SH-SY5Y (cell line): ENCODE measurements at regions not wholly inside any gene's neighbourhood (a gene's known extent, or its start where the extent isn't known, plus 50 kb on each side); places are given as distances from the start of the nearest gene placed in this dataset.

Experiments used
- GATA2 ChIP-seq: IDR thresholded peaks from 2 replicates; pipeline ENCODE4 v1.6.1; 2011; ENCODE audit warnings: mild to moderate bottlenecking, low read depth, low read length
- GATA3 ChIP-seq: IDR thresholded peaks from 2 replicates; pipeline ENCODE4 v1.6.1; 2011; ENCODE audit warnings: low read depth, mild to moderate bottlenecking, low read length, moderate library complexity

GRCh38 chr9:69985971-69986370, 57.7 kb upstream of the MAMDC2 start:
- TF ChIP-seq GATA2 (no peak), GATA3 (no peak)
